HTR-8/SVneo (cell line): ENCODE measurements at regions not wholly inside any gene's neighbourhood (a gene's known extent, or its start where the extent isn't known, plus 50 kb on each side); places are given as distances from the start of the nearest gene placed in this dataset.

Experiments
- DNase-seq: peaks from one replicate; pipeline ENCODE4 v3.0.0; 2011; ENCODE audit warnings: low spot score, mixed read lengths; ENCODE audit not compliant: insufficient read length
- FAIRE-seq: peaks from 2 replicates; lab custom pipeline; 2011; peaks lifted over from hg19 to GRCh38; lab: Jason Lieb, UNC

DNA sequence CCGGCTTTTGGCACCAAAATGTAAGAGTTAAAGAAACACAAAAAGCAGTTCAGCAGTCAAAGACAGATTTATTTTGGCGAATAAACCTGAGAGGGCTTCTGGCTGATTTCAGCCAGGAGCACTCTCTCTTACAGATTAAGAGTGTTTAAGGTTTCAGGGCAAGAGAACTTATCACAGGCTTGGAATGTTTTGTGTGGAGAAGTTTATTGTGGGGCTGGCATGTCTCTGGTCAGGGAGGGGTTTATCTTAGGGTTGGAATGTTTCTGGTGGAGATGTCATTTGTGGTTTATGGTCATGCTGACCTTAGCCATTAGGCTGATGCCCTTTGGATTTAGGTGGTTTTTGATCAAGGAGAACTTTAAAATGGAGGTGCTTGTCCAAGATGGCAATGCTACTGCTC is 622.3 kb upstream of the PTPRD start:
- no peak for FAIRE-seq

DNA sequence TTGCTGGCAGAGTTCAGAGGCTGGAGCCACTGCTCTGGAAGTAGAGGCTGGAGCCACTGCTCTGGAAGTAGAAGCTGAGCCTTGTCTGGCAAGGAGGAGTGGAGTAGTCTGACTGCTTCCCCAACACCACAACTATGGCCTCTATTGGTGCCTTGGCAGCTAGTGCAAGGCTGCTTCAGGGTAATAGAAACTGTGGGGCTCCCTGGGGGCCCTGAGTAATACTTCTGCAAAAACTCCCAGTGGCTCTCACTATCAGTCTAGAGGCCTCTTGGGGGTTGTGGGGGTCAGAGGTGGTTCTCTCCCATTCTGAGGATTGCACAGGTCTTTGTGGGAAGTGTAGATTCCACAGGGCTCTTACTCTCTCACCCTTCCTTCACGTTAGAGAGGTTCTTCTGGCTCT is 629.0 kb upstream of the PTPRD start:
- no peak for DNase-seq
- FAIRE-seq, result no peak

More for the DNA sequence above, 622.3 kb upstream of the PTPRD start:
- no peak for DNase-seq

DNA sequence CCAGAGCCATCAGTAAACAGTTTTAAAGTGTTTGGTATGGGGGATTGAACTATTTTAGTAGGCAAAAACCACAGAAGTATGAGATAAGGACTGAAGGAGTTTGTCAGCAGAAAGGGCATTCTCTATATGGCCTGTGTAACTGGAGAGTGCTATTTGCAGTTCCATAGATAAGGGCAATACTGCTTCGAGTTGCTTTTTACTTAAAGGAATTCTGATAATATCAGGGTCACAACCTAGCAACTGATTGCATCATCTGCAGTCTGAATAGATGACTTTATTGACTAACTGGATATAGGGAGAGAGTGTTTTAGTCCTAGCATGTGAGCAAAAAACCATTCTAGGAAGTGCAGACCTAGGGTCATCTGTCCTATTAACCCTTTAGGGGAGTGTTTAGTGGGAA is 645.2 kb upstream of the PTPRD start:
- no peak for FAIRE-seq
- no peak for DNase-seq

DNA sequence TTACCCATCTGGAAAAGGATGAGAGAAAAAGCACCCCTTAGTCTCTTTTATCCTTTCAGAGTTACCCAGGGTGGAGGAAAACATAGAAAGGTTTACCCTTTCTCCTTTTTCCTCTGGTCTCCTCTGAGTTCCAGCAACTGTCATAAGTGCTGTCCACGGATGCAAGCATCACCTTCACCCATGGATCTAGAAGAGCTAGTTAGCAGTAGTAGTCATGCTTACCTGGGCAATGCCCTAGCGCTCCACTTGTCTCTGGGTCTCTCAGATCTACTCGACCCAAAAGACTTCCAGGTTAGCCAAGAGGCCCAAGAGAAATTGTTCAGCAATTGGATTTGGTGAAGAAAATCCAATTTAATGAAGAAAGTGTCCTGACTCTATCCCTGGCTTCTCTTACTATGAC is 656.2 kb upstream of the PTPRD start:
- FAIRE-seq, result no peak
- DNase-seq, result no peak

DNA sequence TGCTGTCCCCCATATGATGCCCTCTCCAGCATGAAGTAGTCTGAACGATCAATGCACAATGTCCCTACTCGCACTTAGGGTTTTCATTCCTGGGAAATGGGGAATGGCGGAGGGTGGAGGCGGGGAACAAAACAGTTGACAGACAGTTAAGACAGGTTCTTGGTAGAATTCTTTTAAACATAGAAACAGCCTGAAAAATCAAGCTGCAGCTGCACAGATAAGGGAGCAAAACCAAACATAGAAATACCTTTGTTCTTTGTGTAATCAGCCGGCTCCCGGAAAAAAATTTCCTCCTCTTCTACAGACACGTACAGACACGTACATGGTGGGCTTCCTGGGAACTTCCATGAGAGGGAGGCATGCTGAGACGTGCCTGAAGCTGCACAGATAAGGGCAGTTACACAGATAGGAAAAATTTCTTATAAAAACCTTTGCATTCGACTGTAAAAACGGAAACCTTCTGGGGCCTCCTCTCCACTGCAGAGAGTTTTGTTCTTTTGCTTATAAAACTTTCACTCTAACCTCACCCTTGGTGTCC is 662.4 kb upstream of the PTPRD start:
- FAIRE-seq, result no peak
- no peak for DNase-seq

DNA sequence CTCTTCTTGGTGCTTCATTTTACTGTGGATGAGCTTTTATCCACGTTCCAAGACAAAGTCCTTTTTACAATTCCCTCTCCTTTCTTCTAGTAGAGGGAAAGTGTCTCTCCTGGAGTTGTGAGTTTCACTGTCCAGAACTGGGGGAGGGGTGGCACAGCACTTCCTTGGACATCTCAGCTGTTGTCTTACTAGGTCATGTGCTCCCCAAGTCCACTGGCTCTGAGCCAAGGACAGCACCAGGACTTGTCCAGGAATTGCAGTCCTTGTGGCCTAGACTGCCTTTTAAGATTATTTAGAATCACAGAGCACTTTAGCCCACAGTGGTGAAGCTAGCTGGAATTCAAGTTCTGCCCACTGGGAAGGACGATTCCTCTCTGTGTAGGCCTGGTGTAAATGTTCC is 700.2 kb upstream of the PTPRD start:
- no peak for FAIRE-seq
- no peak for DNase-seq

DNA sequence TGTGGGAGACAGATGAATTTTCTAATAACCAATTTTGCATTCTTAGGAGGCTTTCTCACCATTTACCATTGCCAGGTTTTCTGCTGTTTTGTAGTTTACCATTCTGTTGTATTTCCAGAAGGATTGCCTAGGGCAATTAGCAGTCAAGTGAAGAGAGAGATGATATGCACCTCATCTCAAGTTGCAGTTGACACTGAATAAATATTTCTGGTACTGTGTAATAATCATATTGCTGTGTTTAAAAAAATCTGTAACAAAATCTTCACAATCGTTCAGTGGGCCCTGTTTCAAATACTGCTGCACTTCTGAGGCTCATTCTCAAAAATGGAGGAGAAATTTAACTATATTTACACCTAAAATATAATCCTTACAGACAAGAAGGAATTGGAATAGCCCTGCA is 706.1 kb upstream of the PTPRD start:
- DNase-seq (no peak), FAIRE-seq (no peak)

DNA sequence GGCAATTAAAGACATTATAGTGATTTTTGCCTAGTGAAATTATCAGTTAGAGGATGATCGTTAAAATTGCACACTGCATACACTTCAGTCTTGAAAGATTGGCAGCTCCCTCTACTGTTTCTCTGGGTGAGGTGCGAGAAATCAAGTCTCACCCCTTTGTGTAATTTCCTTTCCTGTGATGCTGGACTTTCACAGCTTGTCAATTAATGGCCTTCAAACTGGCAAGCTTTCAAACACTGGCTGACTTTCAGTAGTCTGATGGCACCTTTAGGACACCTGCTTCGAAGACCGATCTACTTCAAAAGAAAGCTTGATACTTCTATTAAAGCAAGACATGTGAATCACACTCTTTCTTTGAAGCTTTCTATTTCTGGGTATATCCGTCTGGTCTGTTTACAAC is 706.7 kb upstream of the PTPRD start:
- FAIRE-seq, result no peak
- DNase-seq, result no peak

DNA sequence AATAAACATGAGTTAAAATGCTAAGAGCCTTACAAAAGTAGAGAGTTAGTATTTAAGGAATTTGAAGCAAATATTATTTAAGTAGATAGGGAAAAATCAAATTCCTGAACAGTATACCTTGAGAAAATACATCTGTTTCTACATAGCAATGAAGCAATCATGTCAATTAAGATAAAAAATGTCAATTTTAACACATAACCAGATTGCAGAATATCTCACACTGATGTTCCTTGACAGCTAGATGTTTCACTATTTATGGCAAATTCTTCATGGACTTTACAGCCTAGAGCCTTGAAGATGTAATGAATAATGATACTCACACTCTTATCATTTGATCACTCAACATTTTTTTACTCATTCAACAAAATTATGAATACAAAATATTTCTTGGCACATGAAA is 708.2 kb upstream of the PTPRD start:
- DNase-seq, result no peak
- no peak for FAIRE-seq

DNA sequence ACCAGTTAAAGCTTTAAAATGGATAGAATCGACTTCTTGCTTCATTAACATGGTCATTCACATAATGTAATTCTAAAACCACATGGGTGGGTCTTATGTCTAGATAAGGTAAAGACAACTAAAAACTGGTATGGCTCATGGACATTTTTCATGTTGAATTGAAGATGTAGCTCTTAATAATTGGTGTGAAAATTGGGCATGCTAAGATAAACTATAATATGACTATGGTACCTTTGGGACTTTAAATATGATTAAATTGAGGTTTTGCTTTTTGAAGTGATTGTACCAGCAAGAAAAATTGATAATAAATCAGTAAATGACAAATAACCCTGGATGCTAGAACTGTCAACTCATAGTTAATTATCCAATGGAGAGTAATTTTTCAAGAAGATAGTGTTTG is 710.7 kb upstream of the PTPRD start:
- no peak for DNase-seq
- no peak for FAIRE-seq

DNA sequence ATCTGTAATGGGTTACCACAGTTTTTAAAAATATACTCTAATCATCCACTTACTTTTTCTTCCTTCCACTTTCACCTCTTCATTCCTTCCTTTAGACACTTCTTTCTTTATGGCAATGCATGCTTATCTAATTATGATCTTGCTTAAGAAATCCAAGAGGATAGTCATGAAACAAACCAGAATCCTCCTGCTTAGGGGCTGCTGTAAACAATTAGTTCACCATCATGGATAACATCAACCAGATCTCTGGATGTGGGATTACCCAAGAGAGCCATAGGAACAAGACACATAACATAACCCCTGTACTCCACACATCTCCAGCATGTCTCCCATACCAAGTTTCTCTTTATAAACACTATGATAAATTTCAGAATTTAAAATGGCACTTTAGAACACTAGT is 713.4 kb upstream of the PTPRD start:
- DNase-seq (no peak), FAIRE-seq (no peak)

DNA sequence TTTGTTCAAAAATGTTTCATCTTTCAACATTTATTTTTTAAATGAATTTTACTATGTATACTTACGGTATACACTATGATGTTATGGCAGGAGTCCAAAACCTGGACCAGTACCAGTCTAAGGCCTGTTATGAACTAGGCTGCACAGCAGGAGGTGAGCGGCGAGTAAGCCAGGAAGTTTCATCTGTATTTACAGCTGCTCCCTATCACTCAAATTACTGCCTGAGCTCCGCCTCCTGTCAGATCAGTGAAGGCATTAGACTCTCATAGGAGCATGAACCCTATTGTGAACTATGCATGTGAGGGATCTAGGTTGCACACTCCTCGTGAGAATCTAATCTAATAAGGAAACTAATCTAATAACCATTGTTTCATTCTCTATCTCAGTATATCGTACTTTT is 715.5 kb upstream of the PTPRD start:
- FAIRE-seq, result no peak
- DNase-seq, result no peak

DNA sequence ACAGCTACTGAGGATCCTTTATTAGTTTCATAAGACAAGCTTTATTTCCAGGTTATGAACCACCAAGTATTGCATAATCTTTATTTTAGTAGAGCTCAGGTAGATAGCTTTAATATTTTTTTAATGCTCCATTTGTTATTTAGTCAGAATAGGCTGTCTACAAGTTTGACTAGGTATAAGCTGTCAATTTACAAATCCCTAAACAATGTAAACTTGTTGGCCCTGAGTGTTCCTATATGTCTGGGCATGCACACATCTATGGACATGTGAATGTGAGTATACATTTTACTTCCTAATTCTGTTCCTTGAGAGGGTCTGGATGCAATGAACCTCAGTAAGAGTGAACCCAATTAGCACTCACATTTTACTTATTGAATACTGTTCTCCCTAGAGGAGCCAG is 722.2 kb upstream of the PTPRD start:
- DNase-seq, result no peak
- no peak for FAIRE-seq

DNA sequence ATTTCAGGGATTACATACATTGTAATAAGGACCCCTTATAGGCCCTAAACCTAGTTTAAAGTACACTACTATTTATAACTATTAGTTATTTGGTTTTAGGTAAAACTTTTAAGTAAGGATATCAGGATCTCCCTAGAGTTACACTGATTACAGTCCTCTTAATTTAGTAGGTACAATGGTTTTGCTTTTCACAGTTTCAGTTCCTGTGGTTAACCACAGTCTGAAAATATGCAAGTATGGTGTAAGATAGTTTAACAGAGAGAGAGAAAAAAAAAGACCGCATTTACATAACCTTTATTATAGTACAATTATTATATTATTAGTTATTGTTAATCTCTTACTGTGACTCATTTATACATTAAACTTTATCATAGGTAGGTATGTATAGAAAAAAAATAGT is 725.3 kb upstream of the PTPRD start:
- DNase-seq (no peak), FAIRE-seq (no peak)

DNA sequence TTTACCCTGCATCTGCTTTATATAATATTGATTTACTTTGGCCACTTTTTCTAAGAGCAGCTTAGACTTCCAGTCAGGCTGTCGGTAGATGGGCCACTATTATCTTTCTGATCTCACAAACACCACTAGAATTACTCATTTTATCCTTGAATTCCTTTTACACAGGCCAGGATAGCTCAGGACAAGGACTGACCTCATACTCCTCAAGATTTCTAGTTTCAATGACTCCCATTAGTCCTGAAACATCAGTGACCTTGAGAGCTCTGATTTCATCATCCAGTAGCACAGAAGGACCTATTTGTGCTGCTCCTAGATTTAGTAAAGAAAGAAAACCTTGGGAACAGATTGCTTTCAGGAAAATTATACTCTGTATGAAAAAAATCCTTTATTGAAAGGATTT is 727.9 kb upstream of the PTPRD start:
- FAIRE-seq, result no peak
- no peak for DNase-seq

DNA sequence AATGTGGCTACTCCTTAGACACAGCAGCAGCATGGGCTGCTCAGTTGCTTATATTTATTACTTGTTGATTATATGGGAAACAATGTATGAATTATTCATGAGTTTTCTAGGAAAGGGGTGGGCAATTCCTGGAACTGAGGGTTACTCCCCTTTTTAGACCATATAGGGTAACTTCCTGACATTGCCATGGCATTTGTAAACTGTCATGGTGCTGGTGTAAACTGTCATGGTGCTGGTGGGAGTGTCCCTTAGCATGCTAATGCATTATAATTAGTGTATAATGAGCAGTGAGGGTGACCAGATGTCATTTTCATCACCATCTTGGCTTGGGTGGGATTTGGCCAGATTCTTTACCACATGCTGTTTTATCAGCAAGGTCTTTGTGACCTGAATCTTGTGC is 734.6 kb upstream of the PTPRD start:
- DNase-seq (no peak), FAIRE-seq (no peak)

DNA sequence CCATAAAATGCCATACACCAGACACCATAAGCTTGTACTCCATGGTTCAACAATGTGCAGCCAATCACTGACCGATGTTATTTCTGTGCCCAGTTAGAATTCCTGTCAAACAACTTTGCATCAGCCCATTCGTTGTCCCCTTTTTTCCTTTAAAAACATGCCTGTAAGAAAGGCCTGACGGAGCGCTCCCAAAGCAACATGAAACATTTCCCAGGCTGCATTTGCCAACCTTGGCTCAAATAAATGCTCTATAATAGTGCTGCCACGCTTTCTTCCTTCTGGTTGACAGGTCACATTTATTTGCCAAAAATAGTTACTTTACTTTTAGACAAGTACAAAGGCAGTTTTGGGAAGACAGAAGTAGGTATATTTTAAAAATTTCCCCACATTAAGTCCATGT is 735.6 kb upstream of the PTPRD start:
- DNase-seq, result no peak
- FAIRE-seq, result no peak

DNA sequence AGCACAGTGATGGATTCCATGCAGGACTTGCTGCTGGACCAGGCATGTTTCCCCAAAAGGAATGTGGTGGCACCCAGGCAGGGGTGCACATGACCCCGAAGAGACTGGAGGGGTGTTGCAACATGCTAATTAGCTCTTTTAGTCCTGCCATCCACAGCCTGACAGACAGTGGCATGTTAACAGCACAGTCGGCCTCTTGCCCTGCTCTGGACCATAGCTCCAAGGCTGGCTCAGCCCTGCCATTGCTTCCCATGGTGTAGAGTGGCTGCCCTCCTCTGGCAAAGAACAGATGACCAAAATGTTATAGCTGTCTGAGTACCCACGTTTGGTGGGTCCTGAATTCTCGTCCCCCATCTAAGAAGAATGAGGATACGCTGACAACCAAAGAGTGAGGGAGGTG is 736.4 kb upstream of the PTPRD start:
- FAIRE-seq (no peak), DNase-seq (no peak)

DNA sequence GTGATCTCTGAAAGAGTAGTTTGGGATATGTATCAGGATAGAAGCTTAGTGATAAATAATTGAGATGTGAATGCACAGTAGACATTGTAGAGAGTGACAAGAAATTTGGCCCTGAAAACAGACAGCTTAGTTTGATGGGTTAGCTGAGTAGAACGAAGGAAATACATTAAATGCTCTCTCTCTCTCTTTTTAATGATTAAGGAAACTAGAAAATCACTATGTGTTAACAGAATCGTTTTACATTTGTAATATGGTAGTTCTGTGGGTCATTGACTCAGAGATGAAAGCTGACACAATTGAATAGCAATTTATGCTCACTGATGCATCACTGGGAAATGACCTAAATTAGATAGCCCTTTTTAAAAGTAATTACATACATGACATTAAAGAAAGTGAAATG is 739.8 kb upstream of the PTPRD start:
- no peak for FAIRE-seq
- DNase-seq, result no peak

DNA sequence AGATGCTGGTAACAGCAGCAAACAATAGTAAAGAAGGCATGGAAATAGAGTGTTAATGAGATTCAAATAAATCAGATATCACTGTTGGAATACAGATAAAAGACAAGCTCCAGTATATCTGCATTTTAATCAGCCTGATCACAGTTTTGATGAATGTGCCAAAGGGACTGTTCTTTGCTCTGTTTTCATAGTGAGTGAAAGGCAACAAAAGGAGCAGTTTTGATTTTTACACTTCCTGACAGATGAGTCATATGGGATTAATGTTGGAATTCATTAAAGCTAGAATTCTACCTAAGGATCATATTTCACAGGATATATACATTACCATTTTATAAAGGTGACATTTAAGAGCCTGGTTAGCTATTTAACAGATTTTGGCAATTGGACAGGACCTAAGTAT is 743.3 kb upstream of the PTPRD start:
- DNase-seq, result no peak
- FAIRE-seq, result no peak

DNA sequence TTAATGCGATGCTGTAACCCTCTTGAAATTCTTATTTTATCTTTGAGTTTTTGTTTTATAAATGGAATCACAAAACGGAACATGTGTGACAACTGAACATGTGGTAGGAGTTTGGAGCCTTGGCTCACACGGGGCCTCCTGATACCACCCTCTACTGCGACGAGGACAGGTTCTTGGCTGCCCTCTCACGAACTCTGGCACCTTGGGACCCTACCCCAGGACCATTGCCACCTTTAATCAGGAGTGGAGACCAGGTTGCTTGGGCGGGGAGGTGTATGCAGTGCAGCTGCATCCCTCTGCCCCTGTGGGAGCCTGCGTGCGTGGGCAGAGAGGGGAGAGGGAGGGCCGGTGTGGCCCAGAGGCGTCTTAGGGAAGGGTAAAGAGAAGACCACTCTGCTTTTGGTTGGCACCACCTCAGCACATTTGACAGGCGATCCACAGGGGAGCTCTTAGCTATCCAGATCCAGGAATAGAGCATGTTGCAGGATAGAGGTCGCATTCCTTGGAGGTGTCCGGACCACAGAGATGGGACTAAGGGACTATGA is 753.9 kb upstream of the PTPRD start:
- no peak for DNase-seq
- FAIRE-seq, result no peak

DNA sequence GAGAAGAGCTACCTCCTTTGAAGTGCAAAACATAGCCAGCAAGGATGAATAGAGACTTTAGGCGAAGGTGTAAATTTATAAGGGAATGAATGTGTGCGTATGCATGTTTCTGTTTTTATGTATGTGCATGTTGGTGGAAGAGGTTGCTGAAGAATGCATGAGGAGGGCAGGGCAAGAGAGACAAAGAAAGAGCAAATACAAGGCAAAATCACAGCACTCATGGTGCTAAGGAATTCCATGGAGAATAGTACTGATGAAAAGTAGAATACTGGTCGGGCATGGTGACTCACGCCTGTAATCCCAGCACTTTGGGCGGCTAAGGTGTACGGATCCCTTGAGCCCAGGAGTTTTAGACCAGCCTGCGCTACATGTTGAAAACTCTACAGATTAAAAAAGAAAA is 762.1 kb upstream of the PTPRD start:
- DNase-seq, result no peak
- no peak for FAIRE-seq

DNA sequence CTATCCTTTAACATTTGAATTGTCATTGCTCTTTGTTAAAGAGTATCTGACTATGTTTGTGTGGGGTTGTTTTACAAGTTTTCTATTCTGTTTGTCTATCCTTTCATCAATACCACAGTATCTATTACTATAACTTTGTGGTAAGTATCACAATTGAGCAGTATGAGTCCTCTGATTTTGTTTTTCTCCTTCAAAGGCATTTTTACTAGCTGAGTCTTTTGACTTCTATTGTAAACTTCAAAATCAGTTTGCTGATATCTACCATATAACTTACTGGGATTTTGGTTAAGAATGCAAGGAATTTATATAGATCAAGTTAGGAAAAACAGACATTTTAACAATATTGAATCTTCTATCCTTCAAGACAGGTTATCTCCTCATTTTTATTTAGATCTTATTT is 789.8 kb upstream of the PTPRD start:
- no peak for FAIRE-seq
- no peak for DNase-seq
